BJ (cell line): ENCODE measurements at regions not wholly inside any gene's neighbourhood (a gene's known extent, or its start where the extent isn't known, plus 50 kb on each side); places are given as distances from the start of the nearest gene placed in this dataset.

Source experiments
- CTCF ChIA-PET: fragments of 350-600 bp; formaldehyde crosslinking; extraction: SDS; loops from one replicate; lab custom pipeline; 2021; ENCODE audit warnings: antibody characterized with exemption, inconsistent platforms; lab: Yijun Ruan, JAX
- POLR2A ChIA-PET: fragments of 300-600 bp; sonication (Branson Sonifier 250); formaldehyde crosslinking; extraction: SDS; loops from one replicate; lab custom pipeline; 2021; ENCODE audit warnings: antibody characterized with exemption; lab: Charles Lee
- DNase-seq: peaks from one replicate; pipeline ENCODE4 v3.0.0-alpha.2; 2011; ENCODE audit warnings: low read depth
- H3K27me3 ChIP-seq: 2 replicates; pipeline ENCODE4 v1.6.0; 2011; ENCODE audit warnings: low read length; ENCODE audit not compliant: control insufficient read depth, insufficient read depth
- H3K36me3 ChIP-seq: 2 replicates; pipeline ENCODE4 v1.5.1; 2011; ENCODE audit warnings: low read length; ENCODE audit not compliant: control insufficient read depth, insufficient read depth
- H3K4me3 ChIP-seq: 2 replicates; pipeline ENCODE4 v1.5.1; 2011; ENCODE audit warnings: low read depth, mild to moderate bottlenecking, control low read depth, low read length
- TF ChIP-seq, protein P1 (sequence below): IDR thresholded peaks from 2 replicates; pipeline ENCODE4 v1.5.1; 2011; ENCODE audit warnings: low read depth, mild to moderate bottlenecking, control low read depth, inconsistent platforms, low read length, moderate library complexity; ENCODE audit not compliant: insufficient read depth

- TF ChIP-seq, protein P1, sequence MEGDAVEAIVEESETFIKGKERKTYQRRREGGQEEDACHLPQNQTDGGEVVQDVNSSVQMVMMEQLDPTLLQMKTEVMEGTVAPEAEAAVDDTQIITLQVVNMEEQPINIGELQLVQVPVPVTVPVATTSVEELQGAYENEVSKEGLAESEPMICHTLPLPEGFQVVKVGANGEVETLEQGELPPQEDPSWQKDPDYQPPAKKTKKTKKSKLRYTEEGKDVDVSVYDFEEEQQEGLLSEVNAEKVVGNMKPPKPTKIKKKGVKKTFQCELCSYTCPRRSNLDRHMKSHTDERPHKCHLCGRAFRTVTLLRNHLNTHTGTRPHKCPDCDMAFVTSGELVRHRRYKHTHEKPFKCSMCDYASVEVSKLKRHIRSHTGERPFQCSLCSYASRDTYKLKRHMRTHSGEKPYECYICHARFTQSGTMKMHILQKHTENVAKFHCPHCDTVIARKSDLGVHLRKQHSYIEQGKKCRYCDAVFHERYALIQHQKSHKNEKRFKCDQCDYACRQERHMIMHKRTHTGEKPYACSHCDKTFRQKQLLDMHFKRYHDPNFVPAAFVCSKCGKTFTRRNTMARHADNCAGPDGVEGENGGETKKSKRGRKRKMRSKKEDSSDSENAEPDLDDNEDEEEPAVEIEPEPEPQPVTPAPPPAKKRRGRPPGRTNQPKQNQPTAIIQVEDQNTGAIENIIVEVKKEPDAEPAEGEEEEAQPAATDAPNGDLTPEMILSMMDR: no peak
- Histone ChIP-seq H3K36me3 (no peaks in the 10 kb centered on the region), H3K27me3 (no peaks in the 10 kb centered on the region), H3K4me3 (no peak overlapping the region)
- DNase-seq: no peak
- POLR2A ChIA-PET: no interaction called here
- CTCF ChIA-PET: no interaction called here
Observed at GRCh38 chr10:42479057-42479456, 159.3 kb downstream of the ZNF33B start.

DNA sequence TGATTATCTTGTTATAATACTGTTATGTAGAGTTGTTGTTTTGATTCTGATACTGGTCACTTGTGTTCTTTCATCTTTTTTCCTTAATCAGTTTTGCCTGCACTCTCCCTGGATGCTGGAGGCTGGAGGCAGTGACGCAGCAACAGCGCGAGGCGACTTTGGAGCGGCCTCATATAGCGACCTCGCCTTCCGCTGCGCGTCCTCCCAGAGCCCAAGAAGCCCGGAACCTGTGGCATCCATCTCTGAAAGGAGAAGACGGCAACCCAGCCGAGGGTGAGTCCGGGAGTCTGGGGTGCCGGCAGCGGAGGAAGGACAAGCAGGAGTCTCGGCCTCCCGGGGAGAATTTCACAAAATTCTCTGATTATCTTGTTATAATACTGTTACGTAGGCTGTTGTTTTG lies 161.2 kb downstream of the ZNF33B start:
- no peak overlapping the region for H3K4me3 ChIP-seq
- no peak for DNase-seq
- CTCF ChIA-PET: no interaction called here
- no peaks in the 10 kb centered on the region for H3K36me3 ChIP-seq
- POLR2A ChIA-PET: no interaction called here
- no peaks in the 10 kb centered on the region for H3K27me3 ChIP-seq
- TF ChIP-seq, protein P1: no peak

- no peaks in the 10 kb centered on the region for H3K36me3 ChIP-seq
- TF ChIP-seq, protein P1: no peak
- ChIA-PET CTCF (no interaction called here), POLR2A (no interaction called here)
- no peak for DNase-seq
- H3K4me3 ChIP-seq: peak overlapping the region; percentile 73
- H3K27me3 ChIP-seq: no peaks in the 10 kb centered on the region
Observed at GRCh38 chr10:42476101-42476500, 162.3 kb downstream of the ZNF33B start.

DNA sequence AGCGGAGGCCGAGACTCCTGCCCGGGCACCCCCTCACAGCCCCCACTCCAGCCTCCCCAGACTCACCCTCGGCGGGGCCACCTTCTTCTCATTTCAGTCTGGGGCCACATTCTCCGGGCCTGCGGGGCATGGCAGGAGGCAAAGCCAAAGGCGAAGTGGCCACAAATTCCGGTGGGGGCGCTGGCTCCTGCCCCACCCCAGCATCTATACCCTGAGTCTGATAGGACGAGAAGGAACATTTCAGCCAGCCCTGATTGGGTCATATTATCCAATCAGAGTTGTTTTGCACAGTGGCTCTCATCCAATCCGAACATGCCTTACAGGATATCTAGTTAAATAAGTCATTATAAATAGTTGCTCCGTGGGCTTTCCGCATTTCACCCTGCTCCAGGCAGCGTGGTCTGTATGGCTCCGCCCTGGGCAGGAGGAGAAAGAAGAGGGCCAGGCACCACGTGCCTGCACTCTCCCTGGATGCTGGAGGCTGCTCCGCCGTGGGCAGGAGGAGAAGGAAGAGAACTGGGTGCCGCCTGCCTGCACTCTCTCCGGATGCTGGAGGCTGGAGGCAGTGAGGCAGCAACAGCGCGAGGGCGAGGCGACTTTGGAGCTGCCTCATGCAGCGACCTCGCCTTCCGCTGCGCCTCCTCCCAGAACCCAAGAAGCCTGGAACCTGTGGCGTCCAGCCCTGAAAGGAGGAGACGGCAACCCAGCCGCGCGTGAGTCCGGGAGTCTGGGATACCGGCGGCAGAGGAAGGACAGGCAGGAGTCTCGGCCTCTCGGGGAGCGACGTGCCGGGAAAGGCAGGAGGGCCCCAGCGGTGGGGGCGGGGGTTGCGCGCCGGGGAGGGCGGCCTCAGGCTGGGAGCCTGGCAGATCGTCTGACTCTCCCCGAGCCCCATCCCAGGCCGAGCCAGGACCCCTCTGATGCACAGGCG lies 162.9 kb downstream of the ZNF33B start:
- no peak for DNase-seq
- ChIA-PET CTCF (no interaction called here), POLR2A (no interaction called here)
- Histone ChIP-seq H3K4me3 (peak overlapping the region; percentile 73), H3K27me3 (no peaks in the 10 kb centered on the region), H3K36me3 (no peaks in the 10 kb centered on the region)
- TF ChIP-seq, protein P1: 0 out of 2 replicates have a peak, but pooled peaks have one; percentile 1

DNA sequence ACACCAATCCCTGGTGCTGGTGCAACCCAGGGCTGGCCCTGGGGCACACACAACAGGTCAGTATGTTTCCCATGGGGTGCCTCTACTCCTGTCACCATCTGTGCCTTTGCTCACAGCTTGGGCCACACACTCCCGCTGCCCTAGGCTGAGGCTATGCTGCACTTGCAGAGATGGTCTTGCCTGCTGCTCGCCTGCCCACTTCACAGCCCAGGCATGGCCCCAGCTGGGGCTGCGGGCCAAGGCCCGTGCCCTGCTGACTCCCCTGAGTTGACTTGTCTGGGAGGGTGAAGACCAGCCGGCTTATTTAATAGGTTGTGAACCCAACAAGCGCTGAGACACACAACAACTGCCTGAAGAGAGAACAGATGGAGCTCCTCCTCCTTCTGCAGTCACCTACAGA lies 184.1 kb downstream of the ZNF33B start:
- H3K27me3 ChIP-seq: no peaks in the 10 kb centered on the region
- TF ChIP-seq, protein P1: no peak
- DNase-seq: no peak
- no peaks in the 10 kb centered on the region for H3K36me3 ChIP-seq
- H3K4me3 ChIP-seq: no peak overlapping the region
- ChIA-PET CTCF (no interaction called here), POLR2A (no interaction called here)
